ENCODE measurements at regions not wholly inside any gene's neighbourhood (a gene's known extent, or its start where the extent isn't known, plus 50 kb on each side); places are given as distances from the start of the nearest gene placed in this dataset.

GRCh38 chr20:48325656-48326433 is 502.0 kb downstream of the PREX1 start:
- H3K9me3 ChIP-seq (ENCODE audit: insufficient read depth, low read length): no peaks in the 10 kb centered on the region
- no peak overlapping the region for H3K4me3 ChIP-seq (ENCODE audit: insufficient read length, low read depth)
- no peak overlapping the region for H3K9ac ChIP-seq (ENCODE audit: insufficient read length, low read depth)
- peaks cover 23% of the 10 kb centered on the region for H3K4me1 ChIP-seq (ENCODE audit: insufficient read depth, insufficient read length)
- H3K27me3 ChIP-seq (ENCODE audit: insufficient read depth, insufficient read length): no peaks in the 10 kb centered on the region
- H3K36me3 ChIP-seq (ENCODE audit: insufficient read depth, insufficient read length, low read length): no peaks in the 10 kb centered on the region
- TF ChIP-seq ZNF274 (IDR thresholded peaks at IDR 0.05; ENCODE audit: low read depth, low read length) (no peak), YY1 (IDR thresholded peaks at IDR 0.05; ENCODE audit: insufficient read depth, insufficient read length) (no peak), SUZ12 (IDR thresholded peaks at IDR 0.05; ENCODE audit: extremely low read depth, insufficient read depth, insufficient read length) (no peak)
- DNase-seq (ENCODE audit: low read depth, low spot score): no peak

DNA sequence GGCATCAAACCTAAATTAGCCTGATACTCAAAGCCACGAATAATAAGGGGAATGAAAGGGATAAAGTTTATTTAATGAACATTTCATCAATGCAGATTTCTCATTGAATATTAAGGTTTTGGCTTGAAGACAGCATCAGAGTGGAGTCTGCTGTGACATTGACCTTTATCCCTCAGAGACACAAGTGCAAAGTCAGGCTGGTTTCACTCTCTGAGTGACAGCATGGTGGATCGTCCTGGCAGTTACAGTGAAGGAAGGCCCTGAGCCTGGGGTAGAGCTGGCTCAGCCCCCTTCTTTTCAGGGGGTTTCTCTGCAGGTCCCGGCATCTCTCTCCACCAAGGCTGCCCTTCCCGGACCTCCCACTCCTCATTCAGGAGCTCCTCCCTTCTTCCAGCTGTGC is 503.1 kb downstream of the PREX1 start:
- peaks cover 23% of the 10 kb centered on the region for H3K4me1 ChIP-seq (ENCODE audit: insufficient read depth, insufficient read length)
- H3K9me3 ChIP-seq (ENCODE audit: insufficient read depth, low read length): no peaks in the 10 kb centered on the region
- no peaks in the 10 kb centered on the region for H3K36me3 ChIP-seq (ENCODE audit: insufficient read depth, insufficient read length, low read length)
- DNase-seq (ENCODE audit: low read depth, low spot score): no peak
- no peak overlapping the region for H3K4me3 ChIP-seq (ENCODE audit: insufficient read length, low read depth)
- H3K9ac ChIP-seq (ENCODE audit: insufficient read length, low read depth): no peak overlapping the region
- TF ChIP-seq YY1 (IDR thresholded peaks at IDR 0.05; ENCODE audit: insufficient read depth, insufficient read length): no peak
- TF ChIP-seq SUZ12 (IDR thresholded peaks at IDR 0.05; ENCODE audit: extremely low read depth, insufficient read depth, insufficient read length): no peak
- no peak for TF ChIP-seq ZNF274 (IDR thresholded peaks at IDR 0.05; ENCODE audit: low read depth, low read length)
- no peaks in the 10 kb centered on the region for H3K27me3 ChIP-seq (ENCODE audit: insufficient read depth, insufficient read length)

DNA sequence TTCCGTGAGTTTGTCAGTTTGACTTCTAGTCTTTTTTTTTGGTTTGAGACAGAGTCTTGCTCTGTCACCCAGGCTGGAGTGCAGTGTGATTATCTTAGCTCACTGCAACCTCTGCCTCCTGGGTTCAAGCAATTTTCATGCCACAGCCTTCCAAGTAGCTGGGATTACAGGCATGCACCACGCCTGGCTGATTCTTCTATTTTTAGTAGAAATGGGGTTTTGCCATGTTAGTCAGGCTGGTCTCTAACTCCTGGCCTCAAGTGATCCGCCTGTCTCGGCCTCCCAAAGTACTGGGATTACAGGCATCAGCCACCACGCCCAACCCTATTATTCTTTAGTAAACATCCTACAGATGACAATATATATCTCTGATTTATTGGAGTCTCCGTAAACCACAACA is 506.5 kb downstream of the PREX1 start:
- DNase-seq (ENCODE audit: low read depth, low spot score): no peak
- TF ChIP-seq ZNF274 (IDR thresholded peaks at IDR 0.05; ENCODE audit: low read depth, low read length): no peak
- no peak for TF ChIP-seq YY1 (IDR thresholded peaks at IDR 0.05; ENCODE audit: insufficient read depth, insufficient read length)
- TF ChIP-seq SUZ12 (IDR thresholded peaks at IDR 0.05; ENCODE audit: extremely low read depth, insufficient read depth, insufficient read length): no peak
- H3K9ac ChIP-seq (ENCODE audit: insufficient read length, low read depth): no peak overlapping the region
- no peaks in the 10 kb centered on the region for H3K36me3 ChIP-seq (ENCODE audit: insufficient read depth, insufficient read length, low read length)
- no peak overlapping the region for H3K4me3 ChIP-seq (ENCODE audit: insufficient read length, low read depth)
- peaks cover 6% of the 10 kb centered on the region for H3K4me1 ChIP-seq (ENCODE audit: insufficient read depth, insufficient read length)
- H3K9me3 ChIP-seq (ENCODE audit: insufficient read depth, low read length): no peaks in the 10 kb centered on the region
- H3K27me3 ChIP-seq (ENCODE audit: insufficient read depth, insufficient read length): no peaks in the 10 kb centered on the region

- Histone ChIP-seq H3K36me3 (ENCODE audit: insufficient read depth, insufficient read length, low read length) (no peaks in the 10 kb centered on the region), H3K4me1 (ENCODE audit: insufficient read depth, insufficient read length) (peaks cover 2% of the 10 kb centered on the region), H3K9ac (ENCODE audit: insufficient read length, low read depth) (no peak overlapping the region), H3K9me3 (ENCODE audit: insufficient read depth, low read length) (no peaks in the 10 kb centered on the region; the same call in 1 of the 2 replicates), H3K4me3 (ENCODE audit: insufficient read length, low read depth) (no peak overlapping the region), H3K27me3 (ENCODE audit: insufficient read depth, insufficient read length) (no peaks in the 10 kb centered on the region)
- DNase-seq (ENCODE audit: low read depth, low spot score): no peak
- TF ChIP-seq ZNF274 (IDR thresholded peaks at IDR 0.05; ENCODE audit: low read depth, low read length) (no peak), YY1 (IDR thresholded peaks at IDR 0.05; ENCODE audit: insufficient read depth, insufficient read length) (no peak), SUZ12 (IDR thresholded peaks at IDR 0.05; ENCODE audit: extremely low read depth, insufficient read depth, insufficient read length) (no peak)
These were observed 507.7 kb downstream of the PREX1 start for GRCh38 chr20:48319943-48320584.

- H3K36me3 ChIP-seq (ENCODE audit: insufficient read depth, insufficient read length, low read length): no peaks in the 10 kb centered on the region
- H3K4me1 ChIP-seq (ENCODE audit: insufficient read depth, insufficient read length): no peaks in the 10 kb centered on the region
- no peak overlapping the region for H3K9ac ChIP-seq (ENCODE audit: insufficient read length, low read depth)
- no peak overlapping the region for H3K4me3 ChIP-seq (ENCODE audit: insufficient read length, low read depth)
- no peaks in the 10 kb centered on the region; the same call in 1 of the 2 replicates for H3K9me3 ChIP-seq (ENCODE audit: insufficient read depth, low read length)
- DNase-seq (ENCODE audit: low read depth, low spot score): no peak
- H3K27me3 ChIP-seq (ENCODE audit: insufficient read depth, insufficient read length): no peaks in the 10 kb centered on the region
- no peak for TF ChIP-seq ZNF274 (IDR thresholded peaks at IDR 0.05; ENCODE audit: low read depth, low read length)
These were observed 510.2 kb downstream of the PREX1 start for GRCh38 chr20:48317578-48317977.

GRCh38 chr20:48314925-48315592 is 512.7 kb downstream of the PREX1 start:
- DNase-seq (ENCODE audit: low read depth, low spot score): no peak
- Histone ChIP-seq H3K4me3 (ENCODE audit: insufficient read length, low read depth) (no peak overlapping the region), H3K4me1 (ENCODE audit: insufficient read depth, insufficient read length) (no peaks in the 10 kb centered on the region), H3K9me3 (ENCODE audit: insufficient read depth, low read length) (no peaks in the 10 kb centered on the region; the same call in 1 of the 2 replicates), H3K27me3 (ENCODE audit: insufficient read depth, insufficient read length) (no peaks in the 10 kb centered on the region), H3K36me3 (ENCODE audit: insufficient read depth, insufficient read length, low read length) (no peaks in the 10 kb centered on the region), H3K9ac (ENCODE audit: insufficient read length, low read depth) (no peak overlapping the region)
- TF ChIP-seq YY1 (IDR thresholded peaks at IDR 0.05; ENCODE audit: insufficient read depth, insufficient read length) (no peak), SUZ12 (IDR thresholded peaks at IDR 0.05; ENCODE audit: extremely low read depth, insufficient read depth, insufficient read length) (no peak), ZNF274 (IDR thresholded peaks at IDR 0.05; ENCODE audit: low read depth, low read length) (no peak)

GRCh38 chr20:48313324-48313723 is 514.5 kb downstream of the PREX1 start:
- no peak for DNase-seq (ENCODE audit: low read depth, low spot score)
- TF ChIP-seq ZNF274 (IDR thresholded peaks at IDR 0.05; ENCODE audit: low read depth, low read length): no peak
- TF ChIP-seq YY1 (IDR thresholded peaks at IDR 0.05; ENCODE audit: insufficient read depth, insufficient read length): no peak
- no peak for TF ChIP-seq SUZ12 (IDR thresholded peaks at IDR 0.05; ENCODE audit: extremely low read depth, insufficient read depth, insufficient read length)
- Histone ChIP-seq H3K9ac (ENCODE audit: insufficient read length, low read depth) (no peak overlapping the region), H3K9me3 (ENCODE audit: insufficient read depth, low read length) (no peaks in the 10 kb centered on the region; the same call in 1 of the 2 replicates), H3K27me3 (ENCODE audit: insufficient read depth, insufficient read length) (no peaks in the 10 kb centered on the region), H3K4me1 (ENCODE audit: insufficient read depth, insufficient read length) (no peaks in the 10 kb centered on the region), H3K4me3 (ENCODE audit: insufficient read length, low read depth) (no peak overlapping the region), H3K36me3 (ENCODE audit: insufficient read depth, insufficient read length, low read length) (no peaks in the 10 kb centered on the region)
